ENCODE measurements at regions not wholly inside any gene's neighbourhood (a gene's known extent, or its start where the extent isn't known, plus 50 kb on each side); places are given as distances from the start of the nearest gene placed in this dataset.

DNA sequence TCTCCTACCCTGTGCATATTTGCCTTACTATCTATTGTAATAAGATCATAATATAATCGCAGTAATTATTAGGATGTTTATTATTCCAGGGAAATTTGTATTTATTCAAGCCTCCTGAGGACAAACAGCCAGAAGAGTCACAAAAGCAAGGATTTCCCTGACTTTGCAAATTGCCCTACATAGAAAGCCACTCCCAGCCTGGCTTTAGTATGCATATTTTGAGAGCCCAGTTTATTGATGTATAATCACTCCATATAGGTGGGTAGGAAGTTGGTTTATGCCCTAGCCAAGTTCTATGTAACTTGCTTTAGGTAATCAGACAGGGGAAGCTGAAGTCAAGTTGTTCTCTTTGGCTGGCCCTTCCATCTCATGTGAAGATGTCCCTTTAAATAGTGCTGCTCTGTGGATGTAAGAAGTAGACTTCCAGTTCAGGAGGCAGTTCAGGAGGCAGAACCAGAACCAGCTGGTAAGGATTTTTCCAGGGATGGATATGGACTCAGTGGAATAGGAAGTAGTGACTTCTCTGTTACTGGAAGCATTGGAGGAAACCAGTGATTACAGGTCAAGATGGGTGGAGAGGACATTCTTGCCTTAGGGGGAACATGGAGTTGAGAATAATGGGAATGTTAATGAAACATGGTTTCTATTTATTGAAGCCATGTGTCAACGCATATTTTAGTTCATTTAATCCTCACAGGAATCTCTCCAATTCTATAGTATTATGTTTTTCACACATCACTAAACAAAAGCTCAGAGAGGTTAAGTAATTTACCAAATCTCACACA lies 70.5 kb upstream of the KIT start:
- TF ChIP-seq POLR2AphosphoS5 (IDR thresholded peaks at IDR 0.05; ENCODE audit: low read depth, low read length) (no peak), USF2 (IDR thresholded peaks at IDR 0.05; ENCODE audit: borderline replicate concordance, low read depth, low read length) (no peak), NRF1 (IDR thresholded peaks at IDR 0.05; ENCODE audit: low read depth, low read length) (no peak), SIN3A (IDR thresholded peaks at IDR 0.05; ENCODE audit: borderline replicate concordance, low read depth, low read length) (no peak), ZBTB33 (IDR thresholded peaks at IDR 0.05; ENCODE audit: borderline replicate concordance, low read depth) (no peak), RAD21 (IDR thresholded peaks at IDR 0.05; ENCODE audit: low read length) (no peak), GATA2 (CRISPR knock-in tag; IDR thresholded peaks at IDR 0.05) (no peak), YY1 (IDR thresholded peaks at IDR 0.05; ENCODE audit: low read depth) (no peak), CHD2 (IDR thresholded peaks at IDR 0.05; ENCODE audit: low read length, partially characterized antibody) (no peak), NFIC (IDR thresholded peaks at IDR 0.05; ENCODE audit: borderline replicate concordance) (no peak)
- TF ChIP-seq, protein P1, sequence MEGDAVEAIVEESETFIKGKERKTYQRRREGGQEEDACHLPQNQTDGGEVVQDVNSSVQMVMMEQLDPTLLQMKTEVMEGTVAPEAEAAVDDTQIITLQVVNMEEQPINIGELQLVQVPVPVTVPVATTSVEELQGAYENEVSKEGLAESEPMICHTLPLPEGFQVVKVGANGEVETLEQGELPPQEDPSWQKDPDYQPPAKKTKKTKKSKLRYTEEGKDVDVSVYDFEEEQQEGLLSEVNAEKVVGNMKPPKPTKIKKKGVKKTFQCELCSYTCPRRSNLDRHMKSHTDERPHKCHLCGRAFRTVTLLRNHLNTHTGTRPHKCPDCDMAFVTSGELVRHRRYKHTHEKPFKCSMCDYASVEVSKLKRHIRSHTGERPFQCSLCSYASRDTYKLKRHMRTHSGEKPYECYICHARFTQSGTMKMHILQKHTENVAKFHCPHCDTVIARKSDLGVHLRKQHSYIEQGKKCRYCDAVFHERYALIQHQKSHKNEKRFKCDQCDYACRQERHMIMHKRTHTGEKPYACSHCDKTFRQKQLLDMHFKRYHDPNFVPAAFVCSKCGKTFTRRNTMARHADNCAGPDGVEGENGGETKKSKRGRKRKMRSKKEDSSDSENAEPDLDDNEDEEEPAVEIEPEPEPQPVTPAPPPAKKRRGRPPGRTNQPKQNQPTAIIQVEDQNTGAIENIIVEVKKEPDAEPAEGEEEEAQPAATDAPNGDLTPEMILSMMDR (IDR thresholded peaks at IDR 0.05) = no peak
- TF ChIP-seq, protein P2, sequence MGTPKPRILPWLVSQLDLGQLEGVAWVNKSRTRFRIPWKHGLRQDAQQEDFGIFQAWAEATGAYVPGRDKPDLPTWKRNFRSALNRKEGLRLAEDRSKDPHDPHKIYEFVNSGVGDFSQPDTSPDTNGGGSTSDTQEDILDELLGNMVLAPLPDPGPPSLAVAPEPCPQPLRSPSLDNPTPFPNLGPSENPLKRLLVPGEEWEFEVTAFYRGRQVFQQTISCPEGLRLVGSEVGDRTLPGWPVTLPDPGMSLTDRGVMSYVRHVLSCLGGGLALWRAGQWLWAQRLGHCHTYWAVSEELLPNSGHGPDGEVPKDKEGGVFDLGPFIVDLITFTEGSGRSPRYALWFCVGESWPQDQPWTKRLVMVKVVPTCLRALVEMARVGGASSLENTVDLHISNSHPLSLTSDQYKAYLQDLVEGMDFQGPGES (IDR thresholded peaks at IDR 0.05; ENCODE audit: low read depth, low read length) = no peak
